Upper lobe of left lung (tissue), 4 donors: ENCODE measurements at regions not wholly inside any gene's neighbourhood (a gene's known extent, or its start where the extent isn't known, plus 50 kb on each side); places are given as distances from the start of the nearest gene placed in this dataset.

Experiments
- EP300 ChIP-seq, 4 donors: sonication (generic); formaldehyde crosslinking; IDR thresholded peaks; one replicate each; pipeline ENCODE4 v1.5.1; 2017; ENCODE audit warnings: antibody characterized with exemption in 4 of 4, control low read depth in 2 of 4
- POLR2A ChIP-seq, 4 donors: fragments of 450-650 bp; IDR thresholded peaks; one replicate each; pipeline ENCODE4 v1.5.1; 2016 to 2017; ENCODE audit warnings: antibody characterized with exemption in 4 of 4, mild to moderate bottlenecking in 2 of 4
- POLR2AphosphoS5 ChIP-seq, 2 donors: sonication (generic); formaldehyde crosslinking; IDR thresholded peaks; one replicate each; pipeline ENCODE4 v1.5.1; 2017; ENCODE audit warnings: antibody characterized with exemption in 2 of 2
- TF ChIP-seq, protein P1 (sequence below), 6 experiments: fragments of 450-650 bp in 4 of 6; fragments of 200-600 bp in 2 of 6; sonication (generic) in 2 of 6; IDR thresholded peaks; one replicate each; pipeline ENCODE4 v1.5.1; 2016 to 2019; ENCODE audit warnings: antibody characterized with exemption in 6 of 6

DNA sequence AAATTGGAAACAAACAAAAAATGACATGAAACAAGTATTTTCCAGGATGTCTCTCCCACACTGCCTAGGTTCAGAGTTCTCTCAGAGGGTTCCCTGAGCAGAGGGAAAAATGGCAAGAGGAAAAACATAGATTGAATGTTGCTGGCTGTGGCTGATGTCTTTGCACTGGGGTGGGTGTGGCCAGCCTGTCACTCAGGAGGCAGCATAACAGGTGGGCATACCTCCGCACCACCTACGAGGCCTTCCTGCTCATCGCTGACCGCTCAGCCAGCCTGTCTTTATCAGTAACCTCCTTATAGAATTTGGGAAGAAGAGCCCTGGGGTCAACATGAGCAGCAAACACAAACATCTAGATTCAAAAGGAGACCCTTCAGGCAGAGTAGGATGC, 216.6 kb upstream of the UMPS start:
- TF ChIP-seq, protein P1, sequence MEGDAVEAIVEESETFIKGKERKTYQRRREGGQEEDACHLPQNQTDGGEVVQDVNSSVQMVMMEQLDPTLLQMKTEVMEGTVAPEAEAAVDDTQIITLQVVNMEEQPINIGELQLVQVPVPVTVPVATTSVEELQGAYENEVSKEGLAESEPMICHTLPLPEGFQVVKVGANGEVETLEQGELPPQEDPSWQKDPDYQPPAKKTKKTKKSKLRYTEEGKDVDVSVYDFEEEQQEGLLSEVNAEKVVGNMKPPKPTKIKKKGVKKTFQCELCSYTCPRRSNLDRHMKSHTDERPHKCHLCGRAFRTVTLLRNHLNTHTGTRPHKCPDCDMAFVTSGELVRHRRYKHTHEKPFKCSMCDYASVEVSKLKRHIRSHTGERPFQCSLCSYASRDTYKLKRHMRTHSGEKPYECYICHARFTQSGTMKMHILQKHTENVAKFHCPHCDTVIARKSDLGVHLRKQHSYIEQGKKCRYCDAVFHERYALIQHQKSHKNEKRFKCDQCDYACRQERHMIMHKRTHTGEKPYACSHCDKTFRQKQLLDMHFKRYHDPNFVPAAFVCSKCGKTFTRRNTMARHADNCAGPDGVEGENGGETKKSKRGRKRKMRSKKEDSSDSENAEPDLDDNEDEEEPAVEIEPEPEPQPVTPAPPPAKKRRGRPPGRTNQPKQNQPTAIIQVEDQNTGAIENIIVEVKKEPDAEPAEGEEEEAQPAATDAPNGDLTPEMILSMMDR (IDR thresholded peaks at IDR 0.05): no peak
- TF ChIP-seq POLR2A (IDR thresholded peaks at IDR 0.05) (no peak), EP300 (IDR thresholded peaks at IDR 0.05) (no peak), POLR2AphosphoS5 (IDR thresholded peaks at IDR 0.05) (no peak)
